AG04450 (cell line): ENCODE measurements at regions not wholly inside any gene's neighbourhood (a gene's known extent, or its start where the extent isn't known, plus 50 kb on each side); places are given as distances from the start of the nearest gene placed in this dataset.

ENCODE experiments used
- CTCF ChIA-PET: fragments of 300-600, 350-600 bp; formaldehyde crosslinking; extraction: SDS; loops from one replicate; lab custom pipeline; 2022; ENCODE audit warnings: antibody characterized with exemption, inconsistent platforms; lab: Charles Lee
- POLR2A ChIA-PET: fragments of 350-600 bp; formaldehyde crosslinking; extraction: SDS; loops from one replicate; lab custom pipeline; 2021; ENCODE audit warnings: antibody characterized with exemption, inconsistent platforms; lab: Yijun Ruan, JAX
- DNase-seq: peaks from one replicate; pipeline ENCODE4 v3.0.0-alpha.2; 2011; ENCODE audit warnings: low read depth, low spot score
- H3K27ac ChIP-seq: one replicate; pipeline ENCODE4 v1.5.1; 2012; ENCODE audit warnings: low read depth, low read length, control low read depth
- H3K27me3 ChIP-seq: one replicate; pipeline ENCODE4 v1.6.0; 2012; ENCODE audit warnings: low read length; ENCODE audit not compliant: control insufficient read depth, insufficient read depth
- H3K4me3 ChIP-seq: 2 replicates; pipeline ENCODE4 v1.5.1; 2011; ENCODE audit warnings: mild to moderate bottlenecking, low read depth, low read length, control low read depth
- H3K9me3 ChIP-seq: 2 replicates; pipeline ENCODE4 v1.5.1; 2012; ENCODE audit warnings: low read length; ENCODE audit not compliant: control insufficient read depth, insufficient read depth
- CTCF ChIP-seq: IDR thresholded peaks from 2 replicates; pipeline ENCODE4 v1.5.1; 2011; ENCODE audit warnings: low read depth, low read length, control low read depth, inconsistent platforms

- no peak for DNase-seq
Observed at GRCh38 chrX:69238114-69238886, 73.0 kb upstream of the PJA1 start.

GRCh38 chrX:69237236-69237635 is 72.0 kb upstream of the PJA1 start:
- no peak for DNase-seq
- no peak for TF ChIP-seq CTCF
- Histone ChIP-seq H3K4me3 (no peak overlapping the region), H3K9me3 (no peaks in the 10 kb centered on the region), H3K27me3 (peaks cover 3% of the 10 kb centered on the region), H3K27ac (no peak overlapping the region)
- ChIA-PET CTCF (interaction anchor here (1.2 kb wide), 1 partner anchor 409 kb away, joined by 4 read pairs; no protein-coding TSS in a partner anchor), POLR2A (no interaction called here)

More at GRCh38 chrX:69238114-69238886, 73.0 kb upstream of the PJA1 start:
- ChIA-PET CTCF (interaction anchor here (1.2 to 1.8 kb wide), 2 partner anchors 17 to 410 kb away, joined by 4 read pairs; no protein-coding TSS in a partner anchor), POLR2A (no interaction called here)
- no peak overlapping the region for H3K4me3 ChIP-seq
- peaks cover 6% of the 10 kb centered on the region for H3K27me3 ChIP-seq
- no peak overlapping the region for H3K27ac ChIP-seq
- H3K9me3 ChIP-seq: no peaks in the 10 kb centered on the region
- TF ChIP-seq CTCF: no peak

GRCh38 chrX:69236641-69237040 is 71.4 kb upstream of the PJA1 start:
- no peak for TF ChIP-seq CTCF
- H3K27ac ChIP-seq: no peak overlapping the region
- no peak overlapping the region for H3K4me3 ChIP-seq
- no peak for DNase-seq
- H3K9me3 ChIP-seq: no peaks in the 10 kb centered on the region
- POLR2A ChIA-PET: no interaction called here
- no peaks in the 10 kb centered on the region for H3K27me3 ChIP-seq
- CTCF ChIA-PET: no interaction called here

- H3K27ac ChIP-seq: no peak overlapping the region
- DNase-seq: no peak
- TF ChIP-seq CTCF: no peak
- CTCF ChIA-PET: no interaction called here
- H3K27me3 ChIP-seq: no peaks in the 10 kb centered on the region
- H3K4me3 ChIP-seq: no peak overlapping the region
- H3K9me3 ChIP-seq: no peaks in the 10 kb centered on the region
- POLR2A ChIA-PET: interaction anchor here (0.7 kb wide), 1 partner anchor 60 kb away, joined by 5 read pairs; no protein-coding TSS in a partner anchor
Observed at GRCh38 chrX:69234624-69235023, 69.4 kb upstream of the PJA1 start.

- Histone ChIP-seq H3K9me3 (no peaks in the 10 kb centered on the region), H3K27me3 (no peaks in the 10 kb centered on the region), H3K27ac (no peak overlapping the region), H3K4me3 (no peak overlapping the region)
- POLR2A ChIA-PET: no interaction called here
- TF ChIP-seq CTCF: no peak
- CTCF ChIA-PET: interaction anchor here (1.0 to 1.5 kb wide), 2 partner anchors 11 to 411 kb away, joined by 3 to 5 read pairs; no protein-coding TSS in a partner anchor
- DNase-seq: no peak
Observed at GRCh38 chrX:69232945-69233344, 67.7 kb upstream of the PJA1 start.
